GM21737 (cell line): ENCODE measurements at regions not wholly inside any gene's neighbourhood (a gene's known extent, or its start where the extent isn't known, plus 50 kb on each side); places are given as distances from the start of the nearest gene placed in this dataset.
"Not testable (repeated sequence)": the region's sequence is repeated elsewhere in the genome, so short reads cannot be mapped to it uniquely, and the experiment has no call there.

ENCODE experiments used
- ATAC-seq: cut with Tn5 transposase; IDR thresholded peaks from one replicate; pipeline ENCODE4 v1.9.1; 2021; ENCODE audit warnings: mild to moderate bottlenecking, moderate library complexity; ENCODE audit not compliant: unreplicated experiment

- no peak for ATAC-seq
These were observed 110.2 kb upstream of the UMPS start for GRCh38 chr3:124619887-124620599.

DNA sequence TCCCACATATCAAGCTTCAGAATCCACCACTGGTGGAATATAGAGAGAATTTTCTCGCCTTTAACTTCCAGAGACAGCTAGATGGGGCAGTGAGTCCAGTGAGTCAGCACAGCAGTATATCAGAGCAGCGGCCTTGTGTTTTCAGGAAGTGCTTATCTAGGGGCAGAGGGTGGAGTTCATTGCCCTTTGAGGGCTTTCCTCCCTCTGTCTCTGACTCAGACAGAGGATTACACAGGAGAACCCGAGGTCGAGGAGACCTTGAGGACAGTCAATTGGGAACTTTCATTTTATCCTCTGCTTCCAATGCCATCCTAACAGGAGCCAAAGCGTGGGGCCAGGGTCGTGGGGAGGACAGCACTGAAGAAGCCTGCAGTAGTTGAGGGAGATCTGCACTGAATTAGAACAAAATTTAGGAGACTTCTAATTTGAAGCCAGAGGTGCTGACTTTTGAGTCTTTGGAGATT lies 109.6 kb upstream of the UMPS start:
- ATAC-seq, result peak; percentile 60

- ATAC-seq, result no peak
These were observed 108.8 kb upstream of the UMPS start for GRCh38 chr3:124621498-124621897.

GRCh38 chr3:124625074-124625473 lies 105.2 kb upstream of the UMPS start:
- no peak for ATAC-seq

- ATAC-seq, result no peak
These were observed 102.7 kb upstream of the UMPS start for GRCh38 chr3:124627501-124627908.

- ATAC-seq, result no peak
These were observed 101.4 kb upstream of the UMPS start for GRCh38 chr3:124628863-124629262.

GRCh38 chr3:124629497-124629896 lies 100.8 kb upstream of the UMPS start:
- ATAC-seq, result no peak

DNA sequence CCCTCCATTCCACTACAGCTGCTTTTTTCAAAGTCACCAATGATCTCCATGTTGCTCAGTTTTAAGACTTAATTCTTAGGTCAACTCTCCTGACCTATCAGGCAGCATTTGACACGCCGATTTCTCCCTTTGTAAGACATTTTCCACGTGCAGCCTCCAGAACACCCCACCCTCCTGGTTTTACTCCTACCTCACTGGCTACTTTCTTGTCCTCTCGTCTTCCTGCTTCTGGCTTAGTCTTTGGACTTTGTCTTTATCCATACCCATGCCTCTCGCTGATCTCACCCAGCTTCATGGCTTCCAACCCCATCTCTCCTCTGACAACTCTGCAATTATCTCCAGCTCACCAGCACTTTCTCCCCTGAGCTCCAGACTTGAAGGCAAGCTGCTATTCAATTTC lies 99.3 kb upstream of the UMPS start:
- no peak for ATAC-seq

DNA sequence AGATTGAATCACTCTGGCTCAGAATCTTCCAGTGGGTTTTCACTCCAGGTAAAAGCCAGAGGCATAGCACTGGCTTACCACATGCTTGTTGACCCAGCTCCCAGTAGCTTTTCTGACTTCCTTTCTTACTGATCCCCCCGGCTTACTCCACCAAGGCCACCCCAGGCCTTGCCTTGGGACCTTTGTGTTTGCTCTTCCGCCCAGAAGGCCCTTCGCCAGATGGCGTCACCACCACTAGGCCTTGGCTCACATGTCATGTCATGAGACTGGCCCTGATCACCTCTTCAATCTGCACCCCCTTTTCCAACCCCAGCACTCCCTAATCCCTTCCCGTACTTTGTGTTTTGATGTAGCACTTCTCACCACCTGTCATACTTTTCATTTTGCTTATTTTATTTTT lies 98.5 kb upstream of the UMPS start:
- ATAC-seq, result no peak

GRCh38 chr3:124632566-124633140 lies 97.6 kb upstream of the UMPS start:
- no peak for ATAC-seq

- no peak for ATAC-seq
These were observed 96.7 kb upstream of the UMPS start for GRCh38 chr3:124633524-124633923.

- peak; percentile 44 for ATAC-seq
These were observed 95.8 kb upstream of the UMPS start for GRCh38 chr3:124634210-124635168.

DNA sequence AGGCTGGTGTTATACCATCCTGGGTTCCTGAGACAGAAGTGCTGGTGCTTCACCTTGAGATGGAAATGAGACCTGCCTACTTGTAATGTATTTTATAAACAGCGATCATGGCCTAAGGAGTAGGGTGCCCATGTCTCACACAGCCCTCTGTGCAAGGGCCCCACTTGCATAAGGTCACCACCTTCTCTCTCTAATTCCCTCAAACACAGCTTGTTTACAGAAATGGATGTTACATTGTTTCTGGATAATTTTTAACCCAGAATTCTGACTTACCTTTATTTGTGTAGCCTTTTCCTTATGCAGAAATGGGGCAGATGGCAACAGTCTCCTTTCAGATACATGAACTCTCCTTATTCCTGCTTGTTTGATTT lies 95.1 kb upstream of the UMPS start:
- ATAC-seq, result no peak

- no peak for ATAC-seq
These were observed 94.0 kb upstream of the UMPS start for GRCh38 chr3:124636101-124636862.

GRCh38 chr3:124636863-124637296 lies 93.4 kb upstream of the UMPS start:
- ATAC-seq, result no peak

- ATAC-seq, result peak; percentile 50
These were observed 90.6 kb upstream of the UMPS start for GRCh38 chr3:124639406-124640237.

- ATAC-seq, result no peak
These were observed 89.5 kb upstream of the UMPS start for GRCh38 chr3:124640635-124641306.

- no peak for ATAC-seq
These were observed 86.8 kb upstream of the UMPS start for GRCh38 chr3:124643453-124643852.

GRCh38 chr3:124646186-124646585 lies 84.1 kb upstream of the UMPS start:
- ATAC-seq, result not testable (repeated sequence)
